Forelimb muscle (tissue), 1 donor: ENCODE measurements at regions not wholly inside any gene's neighbourhood (a gene's known extent, or its start where the extent isn't known, plus 50 kb on each side); places are given as distances from the start of the nearest gene placed in this dataset.

Experiments
- DNase-seq: peaks from one replicate; pipeline ENCODE4 v3.0.0-alpha.2; 2013; ENCODE audit warnings: low read depth

- no peak for DNase-seq
Measured at GRCh38 chr17:33514369-33514768, 221.3 kb upstream of the ASIC2 start.

GRCh38 chr17:33515974-33516373 lies 222.9 kb upstream of the ASIC2 start:
- no peak for DNase-seq

DNA sequence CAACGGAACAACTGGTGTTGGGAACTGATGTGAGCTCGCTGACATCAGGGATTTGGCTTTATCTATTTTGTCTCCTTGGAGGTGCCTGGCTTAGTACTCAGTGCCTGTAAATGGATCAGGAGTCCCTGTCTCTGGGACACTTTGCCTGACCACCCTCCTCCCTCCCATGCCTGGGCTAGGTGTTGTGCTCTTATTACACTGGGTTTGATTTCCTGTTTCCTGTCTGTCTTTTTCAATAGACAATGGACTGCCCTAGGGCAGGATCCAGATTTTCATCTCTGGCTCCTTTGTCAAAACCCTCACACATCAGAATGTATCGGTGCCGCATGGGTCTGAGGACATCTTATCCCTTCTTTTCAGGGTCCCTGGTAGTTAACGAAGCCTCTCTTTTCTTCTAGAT lies 223.6 kb upstream of the ASIC2 start:
- no peak for DNase-seq

DNA sequence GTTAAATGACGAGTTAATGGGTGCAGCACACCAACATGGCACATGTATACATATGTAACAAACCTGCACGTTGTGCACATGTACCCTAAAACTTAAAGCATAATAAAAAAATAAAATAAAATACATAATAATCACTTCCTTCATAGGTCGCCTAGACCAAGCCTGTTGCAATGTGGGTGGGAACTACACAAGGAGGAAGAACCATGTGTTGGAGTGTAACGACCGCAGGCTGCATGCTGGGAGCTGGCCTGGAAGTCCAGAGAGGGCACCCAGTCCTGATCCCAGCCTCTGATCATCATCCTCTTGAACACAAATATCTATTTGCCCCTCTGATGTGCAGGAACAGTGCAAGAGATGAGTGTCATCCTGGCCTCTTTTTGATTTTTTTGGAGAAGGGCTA lies 224.7 kb upstream of the ASIC2 start:
- no peak for DNase-seq

GRCh38 chr17:33519692-33520091 lies 226.6 kb upstream of the ASIC2 start:
- DNase-seq = no peak

DNA sequence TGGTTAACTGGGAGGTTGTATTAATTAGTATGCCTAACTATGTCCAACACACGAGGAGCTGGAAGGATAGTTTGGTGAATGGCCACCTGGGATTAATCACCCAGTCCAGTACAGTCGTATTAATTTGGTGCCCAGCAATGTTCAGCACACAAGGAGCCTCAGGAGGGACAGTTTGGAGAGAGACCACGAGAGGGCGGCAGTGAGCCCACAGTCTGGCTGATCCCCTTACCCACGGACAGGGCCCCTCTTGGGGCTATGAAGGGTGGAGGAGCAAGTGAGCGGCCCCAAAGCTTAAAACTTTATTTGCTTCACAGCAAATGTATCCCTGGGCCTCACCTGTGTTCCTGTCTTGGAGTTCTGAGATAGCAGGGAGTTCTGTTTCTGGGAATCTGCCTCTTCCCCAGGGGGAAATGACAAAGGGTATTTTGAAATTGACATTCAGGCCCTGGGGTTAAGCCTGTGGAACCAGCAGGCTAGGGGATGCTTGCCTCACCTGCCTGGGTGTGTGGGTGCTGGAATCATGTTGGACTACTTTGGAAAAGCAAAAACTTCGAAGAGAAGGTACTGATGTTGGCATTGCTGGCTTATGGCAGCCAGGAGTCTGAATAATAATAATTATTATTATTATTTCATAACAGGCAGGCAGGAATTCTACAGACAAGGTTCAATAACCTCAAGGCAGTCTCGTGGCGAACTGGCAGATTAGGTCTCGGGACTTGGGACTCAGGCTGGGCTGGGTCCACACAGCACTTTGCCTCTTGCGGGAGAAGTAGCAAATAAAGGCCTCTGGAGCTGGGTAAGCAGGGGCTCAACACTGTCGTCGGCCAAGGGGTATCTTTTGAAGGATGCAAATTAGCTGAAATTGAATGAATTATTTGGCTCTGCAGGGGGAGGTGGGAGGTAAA lies 227.6 kb upstream of the ASIC2 start:
- no peak for DNase-seq

- no peak for DNase-seq
Measured at GRCh38 chr17:33521784-33522183, 228.7 kb upstream of the ASIC2 start.

DNA sequence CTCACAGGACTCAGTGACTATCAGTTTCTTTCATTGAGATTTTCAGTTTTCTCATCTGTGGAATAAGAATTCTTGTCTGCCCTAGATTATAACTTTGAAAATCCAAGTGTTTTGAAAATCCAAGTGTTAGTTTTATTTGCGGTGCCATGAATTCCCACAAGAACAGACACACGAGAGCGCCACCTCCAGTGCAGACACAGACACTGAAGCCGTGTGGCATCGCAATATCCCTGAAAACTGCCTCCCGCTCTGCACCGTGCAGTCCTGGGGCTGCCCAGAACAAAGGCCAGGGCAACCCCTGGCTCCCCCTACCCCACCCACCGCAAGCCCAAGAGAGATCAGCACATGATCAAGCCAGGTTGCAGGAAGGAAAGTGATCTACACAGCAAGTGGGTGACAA lies 229.5 kb upstream of the ASIC2 start:
- no peak for DNase-seq

DNA sequence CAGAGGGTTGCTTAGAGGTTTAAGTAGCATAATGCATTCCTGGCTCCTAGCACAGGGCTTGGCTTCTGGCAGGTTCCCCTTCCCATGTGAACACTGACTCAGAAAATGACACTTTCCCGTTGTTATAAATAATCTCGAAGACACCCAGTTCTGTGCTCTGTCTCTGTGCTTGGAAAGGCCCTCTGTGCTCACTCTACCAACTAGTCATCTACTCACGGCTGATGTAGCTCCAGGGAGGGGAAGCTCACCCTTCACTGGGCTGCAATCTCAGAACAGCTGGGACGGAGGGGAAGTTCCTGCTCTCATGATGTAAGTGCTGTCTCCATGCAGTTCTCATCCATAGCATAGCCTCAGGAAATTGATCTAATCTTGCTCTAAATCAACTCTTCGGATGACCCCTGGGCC lies 230.5 kb upstream of the ASIC2 start:
- no peak for DNase-seq

DNA sequence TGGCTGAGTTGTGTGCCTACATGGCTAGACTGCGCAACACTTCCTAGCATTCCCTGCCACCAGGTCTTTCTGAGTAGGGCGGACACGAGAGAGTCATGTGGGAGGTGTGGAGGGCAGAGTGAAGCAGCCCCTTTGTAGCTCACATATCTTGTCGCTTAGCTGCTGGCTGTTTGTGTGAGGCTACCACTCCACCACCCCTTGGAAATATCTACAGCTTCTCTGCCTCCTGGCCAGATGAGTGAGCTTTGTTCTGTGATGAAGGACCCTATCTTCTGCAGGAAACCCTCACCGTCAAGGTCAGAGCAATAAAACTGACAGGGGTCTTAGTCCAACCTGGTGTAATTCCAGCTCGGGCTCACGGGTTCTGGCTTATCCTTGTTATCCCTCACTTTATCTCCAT lies 232.1 kb upstream of the ASIC2 start:
- no peak for DNase-seq

GRCh38 chr17:33526717-33527116 lies 233.6 kb upstream of the ASIC2 start:
- DNase-seq = no peak

- DNase-seq = no peak
Measured at GRCh38 chr17:33527290-33527689, 234.2 kb upstream of the ASIC2 start.

- no peak for DNase-seq
Measured at GRCh38 chr17:33528846-33529245, 235.8 kb upstream of the ASIC2 start.

DNA sequence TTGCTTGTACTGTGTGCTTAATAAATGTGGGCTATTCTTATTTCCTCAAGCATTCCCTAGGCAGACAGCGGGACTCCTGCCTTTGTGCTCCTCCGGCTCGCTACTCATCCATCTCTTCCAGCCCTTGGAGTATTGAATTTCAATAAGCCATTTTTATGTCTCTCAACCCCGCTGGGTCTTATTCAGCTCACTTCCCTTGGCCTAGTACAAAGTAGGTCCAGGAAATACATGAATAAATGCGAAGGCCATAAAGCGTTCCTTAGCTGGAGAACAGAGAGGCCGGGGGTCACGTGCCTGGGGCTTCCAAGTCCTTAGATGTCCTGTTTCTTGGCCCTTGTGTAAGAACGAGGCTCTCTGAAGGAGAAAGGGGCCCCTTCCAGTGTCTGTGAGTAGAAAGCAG lies 236.7 kb upstream of the ASIC2 start:
- DNase-seq = no peak

DNA sequence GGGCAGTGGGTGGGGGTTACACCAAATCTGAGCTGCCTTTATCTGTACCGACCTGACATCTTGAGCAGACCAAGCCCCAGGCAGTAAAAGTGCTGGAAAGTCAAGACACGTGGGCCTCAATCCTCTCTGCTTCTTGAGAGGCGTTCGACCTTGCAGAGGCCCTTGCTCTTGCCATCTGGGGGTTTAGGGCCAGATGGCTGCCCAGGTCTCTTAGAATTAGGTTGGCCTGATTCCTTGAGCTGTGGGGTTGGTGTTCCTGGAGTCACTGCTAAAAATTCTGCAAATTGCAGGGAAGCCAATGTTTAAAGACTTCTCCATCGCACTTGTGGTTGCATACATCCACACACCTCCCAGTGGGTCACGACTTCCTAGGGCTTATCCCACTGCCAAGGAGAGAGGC lies 238.2 kb upstream of the ASIC2 start:
- DNase-seq = no peak

- DNase-seq = no peak
Measured at GRCh38 chr17:33534087-33534486, 241.0 kb upstream of the ASIC2 start.

DNA sequence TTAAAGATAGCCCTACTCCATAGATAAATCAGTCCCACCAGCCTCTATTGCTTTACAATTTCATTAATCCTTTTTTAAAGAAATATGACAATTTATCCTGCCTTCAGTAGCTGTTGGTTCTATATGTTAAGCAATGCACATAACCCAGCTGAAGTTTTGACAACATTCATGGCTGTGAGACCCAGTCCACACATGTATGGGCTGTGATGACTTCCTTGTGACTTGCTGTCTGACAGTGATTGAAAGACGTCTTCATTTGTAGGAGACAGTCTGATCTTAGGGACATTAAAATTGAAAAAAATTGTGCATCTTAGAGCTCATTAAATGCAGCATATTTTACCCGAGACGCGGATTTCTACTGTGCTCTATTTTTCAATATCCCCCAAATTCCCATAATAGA lies 252.0 kb upstream of the ASIC2 start:
- no peak for DNase-seq

GRCh38 chr17:33550261-33550660 lies 257.2 kb upstream of the ASIC2 start:
- DNase-seq = no peak

- no peak for DNase-seq
Measured at GRCh38 chr17:33551075-33551474, 258.0 kb upstream of the ASIC2 start.

DNA sequence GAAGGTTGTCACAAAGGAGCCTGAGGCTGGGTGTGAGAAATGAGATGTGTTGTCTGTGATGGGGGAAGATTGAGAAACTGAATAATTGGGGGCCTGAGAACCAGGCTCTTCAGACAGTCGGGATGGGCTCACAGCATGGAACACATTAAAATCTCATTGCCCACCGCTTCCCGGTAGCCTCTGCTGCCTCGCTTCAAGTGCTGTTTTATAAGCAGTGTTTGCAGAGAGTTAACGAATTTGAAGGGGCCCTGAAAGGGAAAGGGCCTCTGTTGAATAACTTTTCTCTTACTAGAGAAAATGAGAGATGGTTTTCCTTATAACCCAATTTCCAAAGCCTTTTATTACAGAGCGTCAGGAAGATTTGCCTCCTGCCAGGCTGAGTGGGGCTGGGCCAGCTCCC lies 258.8 kb upstream of the ASIC2 start:
- no peak for DNase-seq

GRCh38 chr17:33560165-33560564 lies 267.1 kb upstream of the ASIC2 start:
- DNase-seq = no peak

- DNase-seq = no peak
Measured at GRCh38 chr17:33560871-33561270, 267.8 kb upstream of the ASIC2 start.

DNA sequence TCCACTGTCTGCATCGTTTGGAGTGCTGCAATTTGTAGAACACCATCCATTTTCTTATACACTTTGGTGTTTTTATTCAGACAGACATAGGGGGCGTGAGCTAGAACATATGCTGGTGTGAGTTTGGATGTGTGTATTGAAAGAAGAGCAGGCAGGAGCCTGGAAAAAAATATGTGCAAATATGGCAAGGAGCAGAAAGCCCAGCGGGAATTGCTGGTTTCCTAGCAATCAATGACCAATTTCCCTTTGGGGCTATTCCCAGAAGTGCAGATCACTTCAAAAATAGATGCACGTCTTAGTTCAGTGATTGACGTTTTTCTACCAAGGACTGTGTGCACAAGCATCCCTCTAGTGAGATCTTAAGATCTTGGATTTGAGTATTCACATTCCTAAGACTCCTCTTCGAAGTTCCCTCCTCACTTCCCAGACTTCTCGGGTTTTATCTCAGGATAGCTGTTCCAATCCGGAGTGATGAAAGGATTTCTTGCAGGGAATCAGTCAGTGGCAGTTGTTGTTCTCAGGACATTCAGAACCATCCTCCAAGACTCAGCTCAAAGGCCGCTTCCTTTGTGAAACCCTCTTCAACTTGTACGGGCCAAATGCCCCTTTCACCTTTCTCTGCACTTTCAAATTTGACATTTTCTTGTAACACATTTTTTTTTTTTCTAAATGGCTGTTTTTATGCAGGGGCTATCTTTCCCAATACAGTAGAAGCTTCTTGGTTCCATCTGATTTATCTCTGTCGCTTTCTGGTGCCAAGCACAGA lies 268.7 kb upstream of the ASIC2 start:
- no peak for DNase-seq
